H4 (cell line): ENCODE measurements at regions not wholly inside any gene's neighbourhood (a gene's known extent, or its start where the extent isn't known, plus 50 kb on each side); places are given as distances from the start of the nearest gene placed in this dataset.

Source experiments
- DNase-seq: peaks from one replicate; pipeline ENCODE4 v3.0.0-alpha.2; 2015; ENCODE audit warnings: low spot score

- DNase-seq, result no peak
Observed at GRCh38 chr7:153385502-153385901, 626.0 kb downstream of the ACTR3B start.

GRCh38 chr7:153386556-153386955 is 627.0 kb downstream of the ACTR3B start:
- DNase-seq, result no peak

- DNase-seq, result no peak
Observed at GRCh38 chr7:153388611-153389010, 629.1 kb downstream of the ACTR3B start.

- no peak for DNase-seq
Observed at GRCh38 chr7:153389261-153389660, 629.7 kb downstream of the ACTR3B start.

GRCh38 chr7:153390955-153391354 is 631.4 kb downstream of the ACTR3B start:
- no peak for DNase-seq

GRCh38 chr7:153392726-153393125 is 633.2 kb downstream of the ACTR3B start:
- DNase-seq, result no peak

GRCh38 chr7:153393666-153394065 is 634.1 kb downstream of the ACTR3B start:
- DNase-seq, result no peak

GRCh38 chr7:153396475-153396874 is 636.9 kb downstream of the ACTR3B start:
- DNase-seq, result no peak

GRCh38 chr7:153397459-153397858 is 637.9 kb downstream of the ACTR3B start:
- DNase-seq, result no peak

GRCh38 chr7:153397906-153398305 is 638.4 kb downstream of the ACTR3B start:
- no peak for DNase-seq

GRCh38 chr7:153398370-153398769 is 638.8 kb downstream of the ACTR3B start:
- DNase-seq, result no peak

GRCh38 chr7:153398789-153399553 is 639.4 kb downstream of the ACTR3B start:
- DNase-seq, result no peak

- DNase-seq, result no peak
Observed at GRCh38 chr7:153399554-153399940, 640.0 kb downstream of the ACTR3B start.

GRCh38 chr7:153400735-153401593 is 641.4 kb downstream of the ACTR3B start:
- DNase-seq, result no peak

GRCh38 chr7:153401795-153402720 is 642.5 kb downstream of the ACTR3B start:
- DNase-seq, result no peak

- no peak for DNase-seq
Observed at GRCh38 chr7:153402721-153403541, 643.4 kb downstream of the ACTR3B start.

GRCh38 chr7:153404124-153404523 is 644.6 kb downstream of the ACTR3B start:
- no peak for DNase-seq

- no peak for DNase-seq
Observed at GRCh38 chr7:153404781-153405279, 645.3 kb downstream of the ACTR3B start.

GRCh38 chr7:153405704-153406485 is 646.3 kb upstream of the DPP6 start:
- DNase-seq, result no peak

- DNase-seq, result no peak
Observed at GRCh38 chr7:153406486-153406872, 645.7 kb upstream of the DPP6 start.
